ENCODE measurements at regions not wholly inside any gene's neighbourhood (a gene's known extent, or its start where the extent isn't known, plus 50 kb on each side); places are given as distances from the start of the nearest gene placed in this dataset.

- TF ChIP-seq CTCF (IDR thresholded peaks at IDR 0.05), result no peak
- H3K9me3 Mint-ChIP-seq (ENCODE audit: low read depth), result no peaks in the 10 kb centered on the region
- no peaks in the 10 kb centered on the region for H3K27me3 Mint-ChIP-seq (ENCODE audit: low read depth)
- no peak for DNase-seq (ENCODE audit: low spot score)
- H3K27ac Mint-ChIP-seq (ENCODE audit: unreplicated experiment), result no peak overlapping the region
- no peaks in the 10 kb centered on the region for H3K36me3 Mint-ChIP-seq (ENCODE audit: low read depth)
- H3K4me1 Mint-ChIP-seq (ENCODE audit: low read depth), result no peaks in the 10 kb centered on the region
- H3K4me3 Mint-ChIP-seq (ENCODE audit: unreplicated experiment), result no peak overlapping the region
These were observed 92.4 kb upstream of the DPT start for GRCh38 chr1:168821434-168821833.

GRCh38 chr1:168822911-168823310 is 93.9 kb upstream of the DPT start:
- H3K4me3 Mint-ChIP-seq (ENCODE audit: unreplicated experiment), result no peak overlapping the region
- no peak for TF ChIP-seq CTCF (IDR thresholded peaks at IDR 0.05)
- no peaks in the 10 kb centered on the region for H3K4me1 Mint-ChIP-seq (ENCODE audit: low read depth)
- no peaks in the 10 kb centered on the region for H3K36me3 Mint-ChIP-seq (ENCODE audit: low read depth)
- H3K27me3 Mint-ChIP-seq (ENCODE audit: low read depth), result no peaks in the 10 kb centered on the region
- H3K27ac Mint-ChIP-seq (ENCODE audit: unreplicated experiment), result no peak overlapping the region
- no peak for DNase-seq (ENCODE audit: low spot score)
- no peaks in the 10 kb centered on the region for H3K9me3 Mint-ChIP-seq (ENCODE audit: low read depth)

GRCh38 chr1:168823988-168824387 is 95.0 kb upstream of the DPT start:
- Mint-ChIP-seq H3K9me3 (ENCODE audit: low read depth) (no peaks in the 10 kb centered on the region), H3K27ac (ENCODE audit: unreplicated experiment) (no peak overlapping the region), H3K36me3 (ENCODE audit: low read depth) (no peaks in the 10 kb centered on the region), H3K27me3 (ENCODE audit: low read depth) (no peaks in the 10 kb centered on the region), H3K4me3 (ENCODE audit: unreplicated experiment) (no peak overlapping the region), H3K4me1 (ENCODE audit: low read depth) (no peaks in the 10 kb centered on the region)
- no peak for DNase-seq (ENCODE audit: low spot score)
- no peak for TF ChIP-seq CTCF (IDR thresholded peaks at IDR 0.05)

- Mint-ChIP-seq H3K4me1 (ENCODE audit: low read depth) (no peaks in the 10 kb centered on the region), H3K36me3 (ENCODE audit: low read depth) (no peaks in the 10 kb centered on the region), H3K9me3 (ENCODE audit: low read depth) (no peaks in the 10 kb centered on the region), H3K4me3 (ENCODE audit: unreplicated experiment) (no peak overlapping the region), H3K27me3 (ENCODE audit: low read depth) (no peaks in the 10 kb centered on the region), H3K27ac (ENCODE audit: unreplicated experiment) (no peak overlapping the region)
- DNase-seq (ENCODE audit: low spot score), result no peak
- TF ChIP-seq CTCF (IDR thresholded peaks at IDR 0.05), result no peak
These were observed 95.5 kb upstream of the DPT start for GRCh38 chr1:168824418-168825065.

GRCh38 chr1:168825129-168825528 is 96.1 kb upstream of the DPT start:
- Mint-ChIP-seq H3K27me3 (ENCODE audit: low read depth) (no peaks in the 10 kb centered on the region), H3K36me3 (ENCODE audit: low read depth) (no peaks in the 10 kb centered on the region), H3K9me3 (ENCODE audit: low read depth) (no peaks in the 10 kb centered on the region), H3K27ac (ENCODE audit: unreplicated experiment) (no peak overlapping the region), H3K4me1 (ENCODE audit: low read depth) (no peaks in the 10 kb centered on the region), H3K4me3 (ENCODE audit: unreplicated experiment) (no peak overlapping the region)
- TF ChIP-seq CTCF (IDR thresholded peaks at IDR 0.05), result no peak
- no peak for DNase-seq (ENCODE audit: low spot score)
